ENCODE measurements at regions not wholly inside any gene's neighbourhood (a gene's known extent, or its start where the extent isn't known, plus 50 kb on each side); places are given as distances from the start of the nearest gene placed in this dataset.

DNA sequence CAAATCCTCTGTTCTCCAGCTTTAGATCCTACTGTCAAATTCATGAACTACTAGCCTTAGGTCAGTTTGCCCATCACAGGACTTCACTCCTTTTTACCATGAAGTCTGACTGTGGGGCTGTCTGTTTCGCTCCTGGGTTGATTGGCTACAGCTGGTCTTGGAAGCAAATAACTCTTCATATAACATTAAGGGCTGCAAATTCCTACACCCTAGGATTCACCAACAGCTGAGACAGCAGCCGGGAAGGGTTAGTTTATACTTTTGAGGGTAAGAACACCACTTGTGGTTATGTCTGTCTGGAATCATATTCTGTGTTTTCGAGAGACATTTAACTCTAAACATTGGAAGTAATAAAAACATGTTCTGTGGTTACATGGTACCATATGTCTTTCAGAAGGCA, 55.9 kb upstream of the KIAA1217 start:
- H3K9ac ChIP-seq (ENCODE audit: low read depth, low read length) = no peak overlapping the region
- H3K4me3 ChIP-seq (ENCODE audit: low read depth, low read length) = no peak overlapping the region
- no peaks in the 10 kb centered on the region for H3K36me3 ChIP-seq (ENCODE audit: control insufficient read depth, insufficient read depth, low read length)
- no peaks in the 10 kb centered on the region for H3K4me1 ChIP-seq (ENCODE audit: control insufficient read depth, insufficient read depth, low read length)
- H3K27ac ChIP-seq (ENCODE audit: low read depth, low read length) = no peak overlapping the region
- no peaks in the 10 kb centered on the region for H3K9me3 ChIP-seq (ENCODE audit: control insufficient read depth, insufficient read depth, low read length)
- H3K27me3 ChIP-seq (ENCODE audit: control insufficient read depth, insufficient read depth, low read length) = no peaks in the 10 kb centered on the region

DNA sequence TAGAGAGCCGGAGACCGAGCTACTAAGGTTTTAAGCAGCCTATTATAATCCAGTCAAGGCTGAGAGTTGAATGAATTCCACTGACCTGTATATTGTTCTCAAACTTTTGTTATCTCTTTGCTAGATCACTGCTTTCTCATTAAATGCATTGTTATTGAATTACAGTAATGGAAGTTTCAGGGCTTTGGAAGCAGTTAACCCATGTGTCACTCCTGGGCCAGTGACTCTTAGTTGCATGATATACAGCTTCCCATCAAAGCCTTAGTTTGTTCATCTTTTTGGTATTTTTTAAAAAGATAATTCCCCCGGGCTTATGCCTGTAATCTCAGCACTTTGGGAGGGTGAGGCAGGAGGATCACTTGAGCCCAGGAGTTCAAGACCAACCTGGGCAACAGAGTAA, 55.4 kb upstream of the KIAA1217 start:
- no peak overlapping the region for H3K27ac ChIP-seq (ENCODE audit: low read depth, low read length)

DNA sequence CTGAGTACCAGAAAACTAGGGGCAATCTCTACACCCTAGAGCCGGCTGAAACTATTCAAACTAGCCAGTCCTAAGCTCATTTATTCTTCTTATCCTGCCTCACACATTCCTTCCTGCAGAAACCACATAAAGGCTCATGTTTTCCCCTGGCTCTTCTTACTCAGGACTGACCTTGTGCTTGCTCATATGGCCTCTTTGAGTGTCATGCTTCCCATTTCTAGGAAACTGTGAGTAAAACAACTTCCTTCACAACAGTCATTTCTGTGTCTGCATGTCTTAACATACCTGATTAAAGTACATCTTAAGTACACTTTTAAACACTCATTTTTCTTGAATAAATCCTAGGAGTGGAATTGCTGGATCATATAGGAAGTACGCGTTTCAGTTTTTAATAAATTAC, 52.3 kb upstream of the KIAA1217 start:
- no peak overlapping the region for H3K27ac ChIP-seq (ENCODE audit: low read depth, low read length)
- no peak overlapping the region for H3K9ac ChIP-seq (ENCODE audit: low read depth, low read length)
- no peaks in the 10 kb centered on the region for H3K36me3 ChIP-seq (ENCODE audit: control insufficient read depth, insufficient read depth, low read length)
- H3K27me3 ChIP-seq (ENCODE audit: control insufficient read depth, insufficient read depth, low read length) = no peaks in the 10 kb centered on the region
- no peaks in the 10 kb centered on the region for H3K4me1 ChIP-seq (ENCODE audit: control insufficient read depth, insufficient read depth, low read length)
- no peaks in the 10 kb centered on the region for H3K9me3 ChIP-seq (ENCODE audit: control insufficient read depth, insufficient read depth, low read length)
- H3K4me3 ChIP-seq (ENCODE audit: low read depth, low read length) = no peak overlapping the region

More for the DNA sequence above, 55.4 kb upstream of the KIAA1217 start:
- Histone ChIP-seq H3K9me3 (ENCODE audit: control insufficient read depth, insufficient read depth, low read length) (no peaks in the 10 kb centered on the region), H3K4me1 (ENCODE audit: control insufficient read depth, insufficient read depth, low read length) (no peaks in the 10 kb centered on the region), H3K9ac (ENCODE audit: low read depth, low read length) (no peak overlapping the region), H3K36me3 (ENCODE audit: control insufficient read depth, insufficient read depth, low read length) (no peaks in the 10 kb centered on the region), H3K27me3 (ENCODE audit: control insufficient read depth, insufficient read depth, low read length) (no peaks in the 10 kb centered on the region), H3K4me3 (ENCODE audit: low read depth, low read length) (no peak overlapping the region)

DNA sequence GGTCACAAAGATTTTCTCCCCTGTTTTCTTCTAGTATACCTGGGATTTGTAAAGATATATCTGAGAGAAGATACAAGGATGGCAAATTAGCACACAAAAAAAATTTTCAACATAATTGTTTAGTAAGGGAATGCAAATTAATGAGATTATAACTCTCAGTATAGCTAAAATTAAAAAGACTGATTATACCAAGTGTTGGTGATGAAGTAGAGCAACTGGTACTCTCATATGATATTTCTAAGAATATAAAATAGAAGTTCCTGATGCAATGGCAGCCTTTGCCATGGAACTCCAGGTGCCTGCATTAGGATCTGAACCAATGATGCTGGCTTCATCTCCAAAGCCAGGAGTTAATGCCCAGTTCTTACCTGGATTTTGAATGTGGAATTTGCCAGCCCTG, 51.4 kb upstream of the KIAA1217 start:
- Histone ChIP-seq H3K9me3 (ENCODE audit: control insufficient read depth, insufficient read depth, low read length) (no peaks in the 10 kb centered on the region), H3K36me3 (ENCODE audit: control insufficient read depth, insufficient read depth, low read length) (no peaks in the 10 kb centered on the region), H3K27ac (ENCODE audit: low read depth, low read length) (no peak overlapping the region), H3K9ac (ENCODE audit: low read depth, low read length) (no peak overlapping the region), H3K4me3 (ENCODE audit: low read depth, low read length) (no peak overlapping the region), H3K4me1 (ENCODE audit: control insufficient read depth, insufficient read depth, low read length) (no peaks in the 10 kb centered on the region), H3K27me3 (ENCODE audit: control insufficient read depth, insufficient read depth, low read length) (no peaks in the 10 kb centered on the region)
